Mesothelial cell of epicardium (in vitro differentiated cells): ENCODE measurements at regions not wholly inside any gene's neighbourhood (a gene's known extent, or its start where the extent isn't known, plus 50 kb on each side); places are given as distances from the start of the nearest gene placed in this dataset.

ENCODE experiments used
- DNase-seq, 2 experiments: peaks; one replicate each; pipeline ENCODE4 v3.0.0; 2021; ENCODE audit warnings: low spot score in 2 of 2; ENCODE audit not compliant: unreplicated experiment in 2 of 2
- H3K27ac Mint-ChIP-seq: 2 replicates; pipeline ENCODE4 v1.8.0; 2021; ENCODE audit warnings: mixed read lengths
- H3K27me3 Mint-ChIP-seq: 2 replicates; pipeline ENCODE4 v1.8.0; 2021; ENCODE audit warnings: low read depth, mixed read lengths
- H3K36me3 Mint-ChIP-seq: 2 replicates; pipeline ENCODE4 v1.8.0; 2021; ENCODE audit warnings: mixed read lengths
- H3K4me1 Mint-ChIP-seq: 2 replicates; pipeline ENCODE4 v1.8.0; 2021; ENCODE audit warnings: mixed read lengths
- H3K4me3 Mint-ChIP-seq: 2 replicates; pipeline ENCODE4 v1.8.0; 2021; ENCODE audit warnings: mild to moderate bottlenecking, moderate library complexity, mixed read lengths
- H3K9me3 Mint-ChIP-seq: 2 replicates; pipeline ENCODE4 v1.8.0; 2021; ENCODE audit warnings: mixed read lengths
- CTCF ChIP-seq: fragments of 200-600 bp; sonication (generic); IDR thresholded peaks from one replicate; pipeline ENCODE4 v1.5.0; 2021; ENCODE audit warnings: antibody characterized with exemption; ENCODE audit not compliant: unreplicated experiment

- no peak overlapping the region for H3K27ac Mint-ChIP-seq
- H3K9me3 Mint-ChIP-seq = no peaks in the 10 kb centered on the region
- no peak for TF ChIP-seq CTCF
- no peak overlapping the region for H3K4me3 Mint-ChIP-seq
- no peak for DNase-seq
- peaks cover 12% of the 10 kb centered on the region for H3K4me1 Mint-ChIP-seq
- H3K36me3 Mint-ChIP-seq = no peaks in the 10 kb centered on the region
- H3K27me3 Mint-ChIP-seq = no peaks in the 10 kb centered on the region
Observed at GRCh38 chr1:200310824-200311223, 99.0 kb downstream of the ZNF281 start.

GRCh38 chr1:200307755-200308066 lies 102.1 kb downstream of the ZNF281 start:
- Mint-ChIP-seq H3K4me3 (no peak overlapping the region), H3K27me3 (peaks cover 17% of the 10 kb centered on the region), H3K36me3 (no peaks in the 10 kb centered on the region), H3K27ac (no peak overlapping the region), H3K9me3 (no peaks in the 10 kb centered on the region), H3K4me1 (peaks cover 3% of the 10 kb centered on the region)
- DNase-seq = no peak
- TF ChIP-seq CTCF = peak; percentile 51

GRCh38 chr1:200306944-200307754 lies 102.7 kb downstream of the ZNF281 start:
- DNase-seq = no peak
- no peak overlapping the region for H3K27ac Mint-ChIP-seq
- TF ChIP-seq CTCF = peak; percentile 83
- peaks cover 7% of the 10 kb centered on the region for H3K4me1 Mint-ChIP-seq
- H3K27me3 Mint-ChIP-seq = peaks cover 21% of the 10 kb centered on the region
- H3K4me3 Mint-ChIP-seq = no peak overlapping the region
- no peaks in the 10 kb centered on the region for H3K36me3 Mint-ChIP-seq
- no peaks in the 10 kb centered on the region for H3K9me3 Mint-ChIP-seq

GRCh38 chr1:200305806-200306205 lies 104.0 kb downstream of the ZNF281 start:
- Mint-ChIP-seq H3K27ac (no peak overlapping the region), H3K9me3 (no peaks in the 10 kb centered on the region), H3K4me1 (peaks cover 7% of the 10 kb centered on the region), H3K4me3 (no peak overlapping the region), H3K36me3 (no peaks in the 10 kb centered on the region), H3K27me3 (peaks cover 27% of the 10 kb centered on the region)
- no peak for DNase-seq
- no peak for TF ChIP-seq CTCF

- Mint-ChIP-seq H3K4me3 (no peak overlapping the region), H3K36me3 (no peaks in the 10 kb centered on the region), H3K9me3 (no peaks in the 10 kb centered on the region), H3K27me3 (peaks cover 38% of the 10 kb centered on the region), H3K4me1 (peaks cover 7% of the 10 kb centered on the region), H3K27ac (no peak overlapping the region)
- no peak for DNase-seq
- no peak for TF ChIP-seq CTCF
Observed at GRCh38 chr1:200304171-200304570, 105.7 kb downstream of the ZNF281 start.

- Mint-ChIP-seq H3K36me3 (no peaks in the 10 kb centered on the region), H3K4me3 (peak overlapping the region; percentile 69), H3K9me3 (no peaks in the 10 kb centered on the region), H3K4me1 (peaks cover 7% of the 10 kb centered on the region), H3K27me3 (peaks cover 38% of the 10 kb centered on the region), H3K27ac (no peak overlapping the region)
- TF ChIP-seq CTCF = no peak
- no peak for DNase-seq
Observed at GRCh38 chr1:200302921-200303290, 106.9 kb downstream of the ZNF281 start.
